Gastroesophageal sphincter (tissue), 4 donors: ENCODE measurements at regions not wholly inside any gene's neighbourhood (a gene's known extent, or its start where the extent isn't known, plus 50 kb on each side); places are given as distances from the start of the nearest gene placed in this dataset.

Experiments used
- ATAC-seq: fragments of 150-250 bp; one replicate; pipeline ENCODE4 v1.9.1; 2016; ENCODE audit warnings: mild to moderate bottlenecking, moderate library complexity
- H3K27ac ChIP-seq, 4 donors: fragments of 200-600 bp; sonication (generic) in 3 of 4; 1 replicate in 3 of 4; 2 replicates in 1 of 4; pipeline ENCODE4 v1.5.1; 2016 to 2019
- H3K27me3 ChIP-seq: fragments of 200-600 bp; sonication (generic); one replicate; pipeline ENCODE4 v1.5.1; 2019
- H3K36me3 ChIP-seq, 2 donors: fragments of 200-600 bp; sonication (generic); one replicate each; pipeline ENCODE4 v1.5.1; 2019; ENCODE audit warnings: control low read depth in 1 of 2
- H3K4me1 ChIP-seq, 3 donors: fragments of 200-600 bp; sonication (generic); 1 replicate in 2 of 3; 2 replicates in 1 of 3; pipeline ENCODE4 v1.5.1; 2016 to 2019; ENCODE audit warnings: control low read depth in 2 of 3
- H3K4me3 ChIP-seq, 2 donors: fragments of 200-600 bp; sonication (generic); one replicate each; pipeline ENCODE4 v1.5.1; 2019; ENCODE audit warnings: mild to moderate bottlenecking in 1 of 2, moderate library complexity in 1 of 2
- H3K9me3 ChIP-seq, 3 donors: fragments of 200-600 bp; sonication (generic); one replicate each; pipeline ENCODE4 v1.5.1; 2017 to 2019; ENCODE audit warnings: control low read depth in 2 of 3
- CTCF ChIP-seq, 4 experiments: fragments of 200-600 bp in 2 of 4; fragments of 450-650 bp in 2 of 4; sonication (generic) in 1 of 4; IDR thresholded peaks; one replicate each; pipeline ENCODE4 v1.5.1; 2017 to 2019; ENCODE audit warnings: antibody characterized with exemption in 4 of 4, mild to moderate bottlenecking in 2 of 4, moderate library complexity in 2 of 4
- EP300 ChIP-seq: sonication (generic); formaldehyde crosslinking; IDR thresholded peaks from one replicate; pipeline ENCODE4 v1.6.1; 2017; ENCODE audit warnings: antibody characterized with exemption, mild to moderate bottlenecking
- POLR2A ChIP-seq, 2 donors: fragments of 450-650 bp; IDR thresholded peaks; one replicate each; pipeline ENCODE4 v1.6.1; 2017; ENCODE audit warnings: antibody characterized with exemption in 2 of 2, mild to moderate bottlenecking in 2 of 2, moderate library complexity in 1 of 2
- POLR2AphosphoS5 ChIP-seq: sonication (generic); formaldehyde crosslinking; IDR thresholded peaks from one replicate; pipeline ENCODE4 v1.6.1; 2017; ENCODE audit warnings: antibody characterized with exemption
- WGBS, 2 donors: methylation state at CpG; one replicate each; pipeline ENCODE4 v1.1.5; 2018; ENCODE audit warnings: low coverage in 1 of 2; 5-methylcytosine and 5-hydroxymethylcytosine counted together

- TF ChIP-seq POLR2A (IDR thresholded peaks at IDR 0.05) (no peak), POLR2AphosphoS5 (no peak), EP300 (no peak), CTCF (IDR thresholded peaks at IDR 0.05) (no peak)
- H3K4me3 ChIP-seq, result no peak overlapping the region
- H3K27ac ChIP-seq, result no peak overlapping the region
- H3K27me3 ChIP-seq, result no peaks in the 10 kb centered on the region
- 83% methylated on average over 2 of the region's 2 CpGs for WGBS, 2 donors
- no peak for ATAC-seq
- H3K4me1 ChIP-seq, result peaks cover 0 to 29% (median 6%) of the 10 kb centered on the region in 3 donors
- no peaks in the 10 kb centered on the region for H3K36me3 ChIP-seq
- no peaks in the 10 kb centered on the region for H3K9me3 ChIP-seq
Observed at GRCh38 chr1:172897738-172898137, 153.0 kb downstream of the TNFSF18 start.

GRCh38 chr1:172898866-172899265, 151.9 kb downstream of the TNFSF18 start:
- no peak overlapping the region for H3K27ac ChIP-seq
- no peak overlapping the region for H3K4me3 ChIP-seq
- 92 to 94% methylated on average over 3 of the region's 3 CpGs for WGBS, 2 donors
- no peaks in the 10 kb centered on the region for H3K9me3 ChIP-seq
- H3K36me3 ChIP-seq, result no peaks in the 10 kb centered on the region
- no peak for ATAC-seq
- TF ChIP-seq EP300, result no peak
- H3K4me1 ChIP-seq, result peaks cover 0 to 20% (median 0%) of the 10 kb centered on the region in 3 donors
- no peaks in the 10 kb centered on the region for H3K27me3 ChIP-seq

- ATAC-seq, result no peak
- Histone ChIP-seq H3K36me3 (no peaks in the 10 kb centered on the region), H3K9me3 (no peaks in the 10 kb centered on the region), H3K27ac (no peak overlapping the region), H3K27me3 (no peaks in the 10 kb centered on the region), H3K4me1 (peaks cover 0 to 6% (median 0%) of the 10 kb centered on the region in 3 donors), H3K4me3 (no peak overlapping the region)
- 79 to 93% methylated on average over 2 of the region's 2 CpGs for WGBS, 2 donors
- no peak for TF ChIP-seq POLR2A (IDR thresholded peaks at IDR 0.05)
- TF ChIP-seq CTCF (IDR thresholded peaks at IDR 0.05), result no peak
- no peak for TF ChIP-seq POLR2AphosphoS5
- no peak for TF ChIP-seq EP300
Observed at GRCh38 chr1:172900376-172900997, 150.3 kb downstream of the TNFSF18 start.

- Histone ChIP-seq H3K9me3 (no peaks in the 10 kb centered on the region), H3K4me1 (no peaks in the 10 kb centered on the region), H3K4me3 (no peak overlapping the region), H3K27me3 (no peaks in the 10 kb centered on the region), H3K27ac (no peak overlapping the region), H3K36me3 (no peaks in the 10 kb centered on the region)
- WGBS, 2 donors, result 50% methylated on average over 2 of the region's 2 CpGs
- no peak for ATAC-seq
- TF ChIP-seq POLR2A (IDR thresholded peaks at IDR 0.05) (no peak), POLR2AphosphoS5 (no peak), CTCF (IDR thresholded peaks at IDR 0.05) (no peak), EP300 (no peak)
Observed at GRCh38 chr1:172902200-172902599, 148.5 kb downstream of the TNFSF18 start.

- Histone ChIP-seq H3K27ac (no peak overlapping the region), H3K4me1 (no peaks in the 10 kb centered on the region), H3K36me3 (no peaks in the 10 kb centered on the region), H3K27me3 (no peaks in the 10 kb centered on the region), H3K4me3 (no peak overlapping the region), H3K9me3 (no peaks in the 10 kb centered on the region)
- 40 to 61% methylated on average over 1 of the region's 1 CpG for WGBS, 2 donors
- TF ChIP-seq EP300 (no peak), CTCF (IDR thresholded peaks at IDR 0.05) (no peak), POLR2A (IDR thresholded peaks at IDR 0.05) (no peak), POLR2AphosphoS5 (no peak)
- no peak for ATAC-seq
Observed at GRCh38 chr1:172902861-172903381, 147.8 kb downstream of the TNFSF18 start.
